ENCODE measurements at regions not wholly inside any gene's neighbourhood (a gene's known extent, or its start where the extent isn't known, plus 50 kb on each side); places are given as distances from the start of the nearest gene placed in this dataset.

- DNase-seq = no peak
Measured at GRCh38 chr13:40152145-40152544, 496.7 kb downstream of the COG6 start.

GRCh38 chr13:40152922-40153321 lies 497.5 kb downstream of the COG6 start:
- no peak for DNase-seq

- DNase-seq = no peak
Measured at GRCh38 chr13:40153516-40153915, 498.1 kb downstream of the COG6 start.

- no peak for DNase-seq
Measured at GRCh38 chr13:40155201-40155600, 499.7 kb downstream of the COG6 start.

- DNase-seq = no peak
Measured at GRCh38 chr13:40158218-40158617, 502.8 kb downstream of the COG6 start.

GRCh38 chr13:40158757-40159156 lies 503.3 kb downstream of the COG6 start:
- DNase-seq = no peak

GRCh38 chr13:40159736-40160135 lies 504.3 kb downstream of the COG6 start:
- DNase-seq = no peak

- DNase-seq = no peak
Measured at GRCh38 chr13:40160618-40161350, 505.3 kb downstream of the COG6 start.

- DNase-seq = no peak
Measured at GRCh38 chr13:40161351-40161810, 505.1 kb downstream of the FOXO1 start.

GRCh38 chr13:40161931-40162330 lies 504.5 kb downstream of the FOXO1 start:
- DNase-seq = no peak

GRCh38 chr13:40163066-40164000 lies 503.1 kb downstream of the FOXO1 start:
- DNase-seq = no peak

- no peak for DNase-seq
Measured at GRCh38 chr13:40164133-40164532, 502.3 kb downstream of the FOXO1 start.

- DNase-seq = no peak
Measured at GRCh38 chr13:40165316-40165932, 501.0 kb downstream of the FOXO1 start.

- no peak for DNase-seq
Measured at GRCh38 chr13:40167327-40167726, 499.1 kb downstream of the FOXO1 start.

- no peak for DNase-seq
Measured at GRCh38 chr13:40168425-40169166, 497.8 kb downstream of the FOXO1 start.

GRCh38 chr13:40169476-40169875 lies 497.0 kb downstream of the FOXO1 start:
- DNase-seq = no peak

- DNase-seq = no peak
Measured at GRCh38 chr13:40170091-40170490, 496.4 kb downstream of the FOXO1 start.

GRCh38 chr13:40170982-40171381 lies 495.5 kb downstream of the FOXO1 start:
- DNase-seq = peak; percentile 37 to 53

GRCh38 chr13:40171566-40171965 lies 494.9 kb downstream of the FOXO1 start:
- no peak for DNase-seq

GRCh38 chr13:40172149-40172591 lies 494.3 kb downstream of the FOXO1 start:
- DNase-seq = no peak

GRCh38 chr13:40172878-40173277 lies 493.6 kb downstream of the FOXO1 start:
- no peak for DNase-seq

GRCh38 chr13:40175639-40176038 lies 490.8 kb downstream of the FOXO1 start:
- DNase-seq = no peak

GRCh38 chr13:40176242-40176641 lies 490.2 kb downstream of the FOXO1 start:
- no peak for DNase-seq
